ENCODE measurements at regions not wholly inside any gene's neighbourhood (a gene's known extent, or its start where the extent isn't known, plus 50 kb on each side); places are given as distances from the start of the nearest gene placed in this dataset.

DNA sequence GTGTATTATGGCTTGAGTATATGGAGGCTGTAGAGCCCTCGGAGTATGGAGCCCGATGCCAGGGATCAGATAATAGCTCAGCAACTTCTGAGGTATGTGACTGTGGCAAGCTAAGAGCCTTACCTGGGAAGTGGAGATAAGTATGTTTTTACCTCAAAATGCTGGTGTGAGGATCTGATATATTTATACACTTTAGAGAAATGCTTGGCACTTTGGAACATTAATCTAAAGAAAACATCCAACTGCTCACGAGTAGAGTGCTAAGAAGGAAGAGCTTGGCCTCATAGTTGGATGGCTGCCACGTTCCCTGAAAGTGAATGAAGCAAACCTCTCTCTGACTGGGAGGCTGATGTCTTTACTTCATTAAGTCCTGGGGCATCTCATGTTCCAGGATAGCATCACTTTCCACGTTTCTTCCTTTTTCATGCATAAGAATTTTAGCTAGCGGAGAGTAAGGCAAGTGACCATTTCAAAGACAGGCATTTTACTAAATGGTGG, 58.9 kb upstream of the GOLGA8J start:
- TF ChIP-seq EZH2 (IDR thresholded peaks at IDR 0.05; ENCODE audit: borderline replicate concordance) (no peak), EZH2phosphoT487 (IDR thresholded peaks at IDR 0.05; ENCODE audit: low read depth, severe bottlenecking, unreplicated experiment) (no peak)
- TF ChIP-seq, protein P1, sequence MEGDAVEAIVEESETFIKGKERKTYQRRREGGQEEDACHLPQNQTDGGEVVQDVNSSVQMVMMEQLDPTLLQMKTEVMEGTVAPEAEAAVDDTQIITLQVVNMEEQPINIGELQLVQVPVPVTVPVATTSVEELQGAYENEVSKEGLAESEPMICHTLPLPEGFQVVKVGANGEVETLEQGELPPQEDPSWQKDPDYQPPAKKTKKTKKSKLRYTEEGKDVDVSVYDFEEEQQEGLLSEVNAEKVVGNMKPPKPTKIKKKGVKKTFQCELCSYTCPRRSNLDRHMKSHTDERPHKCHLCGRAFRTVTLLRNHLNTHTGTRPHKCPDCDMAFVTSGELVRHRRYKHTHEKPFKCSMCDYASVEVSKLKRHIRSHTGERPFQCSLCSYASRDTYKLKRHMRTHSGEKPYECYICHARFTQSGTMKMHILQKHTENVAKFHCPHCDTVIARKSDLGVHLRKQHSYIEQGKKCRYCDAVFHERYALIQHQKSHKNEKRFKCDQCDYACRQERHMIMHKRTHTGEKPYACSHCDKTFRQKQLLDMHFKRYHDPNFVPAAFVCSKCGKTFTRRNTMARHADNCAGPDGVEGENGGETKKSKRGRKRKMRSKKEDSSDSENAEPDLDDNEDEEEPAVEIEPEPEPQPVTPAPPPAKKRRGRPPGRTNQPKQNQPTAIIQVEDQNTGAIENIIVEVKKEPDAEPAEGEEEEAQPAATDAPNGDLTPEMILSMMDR (IDR thresholded peaks at IDR 0.05; ENCODE audit: poor library complexity): no peak

All from hepatocyte (in vitro differentiated cells).